ENCODE measurements at regions not wholly inside any gene's neighbourhood (a gene's known extent, or its start where the extent isn't known, plus 50 kb on each side); places are given as distances from the start of the nearest gene placed in this dataset.

DNA sequence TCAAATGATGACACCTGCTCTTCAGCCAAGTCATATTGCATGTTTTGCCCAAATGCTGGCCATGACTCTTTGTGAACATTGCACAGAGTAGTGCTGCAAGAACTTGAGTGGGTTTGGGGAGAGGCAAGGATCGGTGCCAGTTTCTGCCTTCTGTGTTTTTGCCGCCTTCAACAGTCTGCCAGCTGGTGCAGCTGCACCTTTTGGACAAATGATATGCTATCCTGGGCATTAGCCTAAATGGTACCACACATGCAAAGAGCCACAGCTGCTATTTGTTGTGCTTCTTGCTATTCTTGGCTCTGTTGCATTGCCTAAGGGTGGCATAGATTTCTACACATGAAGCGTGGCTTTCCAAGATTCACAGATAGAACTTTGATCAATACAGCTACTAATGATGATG is 189.0 kb upstream of the CCN2 start:
- Histone ChIP-seq H4K5ac (ENCODE audit: insufficient read length, low read depth, low read length) (no peak overlapping the region), H3K36me3 (ENCODE audit: control insufficient read depth in 2 of 4, insufficient read depth in 4 of 4, low read length in 3 of 4) (no peaks in the 10 kb centered on the region), H3K14ac (ENCODE audit: insufficient read length) (no peak overlapping the region), H3K56ac (replicated peaks; ENCODE audit: insufficient read length, low read depth, low read length) (no peak overlapping the region), H2BK120ac (replicated peaks; ENCODE audit: low read depth, low read length) (no peak overlapping the region), H4K20me1 (replicated peaks in 1 of 2; ENCODE audit: control insufficient read depth in 1 of 2, insufficient read depth in 2 of 2, low read length in 2 of 2) (no peaks in the 10 kb centered on the region), H3K4me2 (ENCODE audit: insufficient read depth in 1 of 2, low read depth in 2 of 2, low read length in 2 of 2) (no peak overlapping the region), H3K79me1 (ENCODE audit: low read depth, low read length) (no peaks in the 10 kb centered on the region), H3K9me3 (ENCODE audit: insufficient read depth in 2 of 2, low read depth in 1 of 2, low read length in 1 of 2) (no peaks in the 10 kb centered on the region), H4K91ac (replicated peaks; ENCODE audit: insufficient read length, low read length) (no peak overlapping the region), H3K79me2 (ENCODE audit: control insufficient read depth in 1 of 2, insufficient read depth in 2 of 2, low read length in 2 of 2) (no peaks in the 10 kb centered on the region), H3K23ac (ENCODE audit: insufficient read length) (no peak overlapping the region), H2BK15ac (ENCODE audit: low read length) (no peak overlapping the region), H3K4ac (replicated peaks; ENCODE audit: insufficient read length, low read depth, low read length) (no peak overlapping the region), H2BK12ac (ENCODE audit: low read depth, low read length) (no peak overlapping the region), H2AFZ (ENCODE audit: low read length) (no peak overlapping the region), H3K9ac (replicated peaks in 1 of 4; ENCODE audit: extremely low read depth in 1 of 4, low read depth in 3 of 4, low read length in 3 of 4) (no peak overlapping the region; a peak in 1 of 7 replicates), H3K27me3 (replicated peaks in 1 of 4; ENCODE audit: control insufficient read depth in 3 of 4, extremely low read depth in 1 of 4, insufficient read depth in 3 of 4, low read length in 3 of 4) (no peaks in the 10 kb centered on the region; a peak in 1 of 7 replicates), H3K4me1 (replicated peaks in 1 of 4; ENCODE audit: control insufficient read depth in 3 of 4, insufficient read depth in 4 of 4, low read length in 3 of 4) (0 out of 7 replicates have a peak, but pooled peaks cover 0 to 3% (median 0%) of the 10 kb centered on the region in 4 experiments), H3K18ac (ENCODE audit: extremely low read depth, low read length) (no peak overlapping the region), H2AK5ac (ENCODE audit: low read depth, low read length) (no peak overlapping the region), H3K4me3 (ENCODE audit: extremely low read depth in 1 of 4, insufficient read depth in 2 of 4, low read depth in 3 of 4, low read length in 4 of 4) (no peak overlapping the region), H3K23me2 (ENCODE audit: low read depth, low read length) (no peaks in the 10 kb centered on the region), H4K8ac (ENCODE audit: extremely low read depth, insufficient read depth, low read length) (no peak overlapping the region), H3K27ac (ENCODE audit: low read depth, low read length) (no peak overlapping the region), H2BK5ac (ENCODE audit: low read depth, low read length) (no peak overlapping the region), H2BK20ac (ENCODE audit: low read length) (no peak overlapping the region)
- ChIA-PET POLR2A (ENCODE audit: partially characterized antibody) (no interaction called here), CTCF (ENCODE audit: partially characterized antibody) (interaction anchor here (1.6 to 1.8 kb wide), 2 partner anchors 9 to 212 kb away, joined by 4 to 5 read pairs; no protein-coding TSS in a partner anchor)
- FAIRE-seq (no peak), DNase-seq (ENCODE audit: low read depth in 1 of 2, low spot score in 2 of 2) (no peak)
- WGBS, 2 experiments (ENCODE audit: extremely low coverage in 1 of 2, insufficient coverage in 1 of 2, insufficient read length in 1 of 2, insufficient replicate concordance in 2 of 2, low coverage in 1 of 2, low lambda C conversion rate in 2 of 2, missing lambda C conversion rate in 1 of 2), result 89% methylated on average over 3 of the region's 3 CpGs; no CpG with 5 or more reads in 1 of the 2 experiments
- TF ChIP-seq PHF8 (conservative IDR thresholded peaks at IDR 0.05; ENCODE audit: low read depth, low read length) (no peak), TBP (IDR thresholded peaks at IDR 0.05; ENCODE audit: low read depth, low read length) (no peak), SAP30 (IDR thresholded peaks at IDR 0.05; ENCODE audit: insufficient read depth, insufficient replicate concordance, low read length) (no peak), POLR2AphosphoS5 (IDR thresholded peaks at IDR 0.05; ENCODE audit: low read depth, low read length) (no peak), HDAC2 (IDR thresholded peaks at IDR 0.05; ENCODE audit: borderline replicate concordance in 1 of 2, low read depth in 2 of 2, low read length in 2 of 2) (no peak), ZNF274 (IDR thresholded peaks at IDR 0.05; ENCODE audit: borderline replicate concordance, extremely low read depth, low read length) (no peak), BCL11A (IDR thresholded peaks at IDR 0.05; ENCODE audit: low read depth in 2 of 2, low read length in 2 of 2) (no peak), TCF12 (IDR thresholded peaks at IDR 0.05; ENCODE audit: low read depth, low read length) (no peak), RBBP5 (IDR thresholded peaks at IDR 0.05; ENCODE audit: borderline replicate concordance, low read depth, low read length) (no peak), SP1 (IDR thresholded peaks at IDR 0.05; ENCODE audit: low read depth, low read length) (no peak), TEAD4 (IDR thresholded peaks at IDR 0.05; ENCODE audit: low read depth, low read length) (no peak), EP300 (IDR thresholded peaks at IDR 0.05; ENCODE audit: borderline replicate concordance in 1 of 2, low read depth in 2 of 2, low read length in 2 of 2) (no peak), CEBPB (IDR thresholded peaks at IDR 0.05; ENCODE audit: low read depth, low read length) (no peak), POLR2A (IDR thresholded peaks at IDR 0.05; ENCODE audit: control extremely low read depth in 1 of 2, low read depth in 2 of 2, low read length in 2 of 2) (no peak), RFX5 (IDR thresholded peaks at IDR 0.05; ENCODE audit: borderline replicate concordance, low read depth, low read length) (no peak)

All from H1 (cell line).